HG03025 (cell line): ENCODE measurements at regions not wholly inside any gene's neighbourhood (a gene's known extent, or its start where the extent isn't known, plus 50 kb on each side); places are given as distances from the start of the nearest gene placed in this dataset.
"Not testable (repeated sequence)": the region's sequence is repeated elsewhere in the genome, so short reads cannot be mapped to it uniquely, and the experiment has no call there.

Source experiments
- ATAC-seq: cut with Tn5 transposase; IDR thresholded peaks from one replicate; pipeline ENCODE4 v1.9.1; 2021; ENCODE audit warnings: mild to moderate bottlenecking, moderate library complexity; ENCODE audit not compliant: unreplicated experiment, low FRiP score

DNA sequence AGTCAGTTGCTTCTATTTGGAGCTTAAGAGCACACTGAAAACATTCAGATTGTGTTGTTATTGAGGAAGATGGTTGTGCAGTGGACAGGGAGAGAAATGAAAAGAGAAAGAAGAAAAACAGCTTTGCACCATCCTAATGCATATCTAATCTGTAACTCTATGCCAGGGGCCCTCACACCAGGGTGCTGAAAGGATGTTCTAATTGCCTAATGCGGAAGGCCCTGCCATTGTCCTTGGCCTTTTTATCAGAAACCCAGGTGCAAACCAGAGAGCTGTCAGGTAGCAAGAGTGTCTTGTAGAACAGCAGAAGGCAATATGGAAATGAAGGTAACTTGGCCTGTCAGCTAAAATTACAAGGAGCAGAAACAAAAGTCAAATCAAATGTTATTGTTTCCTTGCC, 384.5 kb upstream of the PIK3R1 start:
- ATAC-seq: no peak

DNA sequence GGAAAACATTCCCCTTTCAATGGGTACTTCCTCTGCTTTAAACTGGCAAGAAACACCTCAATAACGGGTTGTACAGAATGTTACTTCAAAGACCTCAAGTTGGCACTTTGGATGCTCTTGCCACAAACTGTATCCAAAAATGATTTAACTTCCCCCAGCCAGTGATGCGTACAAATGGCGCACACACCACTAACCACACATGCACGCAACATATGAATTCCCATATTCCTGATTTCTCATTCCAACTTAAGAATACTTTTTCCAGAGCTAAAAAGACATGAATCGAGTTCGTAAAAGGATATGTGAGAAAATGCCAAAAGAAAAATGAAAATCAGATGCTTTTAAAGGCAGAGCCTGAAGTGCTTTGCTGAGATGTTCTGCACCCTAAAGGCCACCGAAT, 388.0 kb upstream of the PIK3R1 start:
- ATAC-seq: no peak

DNA sequence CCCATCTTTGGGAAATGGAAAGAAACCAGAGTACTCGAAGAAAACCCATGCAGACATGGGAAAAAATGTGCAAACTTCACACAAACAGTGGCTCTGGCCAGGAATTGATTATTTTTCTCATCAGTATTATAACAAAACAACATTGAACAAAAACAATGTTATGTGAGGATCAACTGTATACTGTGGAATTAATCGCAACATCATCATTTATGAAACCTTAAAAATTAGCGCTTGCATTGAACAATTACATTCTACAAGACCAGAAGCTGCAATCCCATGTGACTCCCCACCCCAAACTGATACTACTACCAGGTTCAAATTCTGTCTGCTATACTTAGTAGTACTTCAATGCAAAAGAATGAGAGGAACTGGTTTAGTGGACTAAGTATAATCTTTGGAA, 390.7 kb upstream of the PIK3R1 start:
- no peak for ATAC-seq

DNA sequence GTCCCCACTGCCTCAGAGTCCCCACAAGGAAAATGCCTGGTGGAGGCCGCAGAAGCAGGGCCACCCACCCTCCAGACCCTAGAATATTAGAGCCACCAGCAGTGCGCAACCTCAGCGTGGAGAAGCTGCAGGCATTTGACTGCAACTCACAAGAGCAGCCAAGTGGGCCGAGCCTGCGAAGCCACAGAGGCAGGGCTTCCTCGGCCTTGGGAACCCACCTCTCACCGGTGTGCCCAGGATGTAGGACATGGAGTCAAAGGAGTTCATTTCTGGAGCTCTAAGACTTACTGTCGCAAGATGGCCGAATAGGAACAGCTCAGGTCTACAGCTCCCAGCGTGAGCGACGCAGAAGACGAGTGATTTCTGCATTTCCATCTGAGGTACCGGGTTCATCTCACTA, 397.9 kb upstream of the PIK3R1 start:
- no peak for ATAC-seq

DNA sequence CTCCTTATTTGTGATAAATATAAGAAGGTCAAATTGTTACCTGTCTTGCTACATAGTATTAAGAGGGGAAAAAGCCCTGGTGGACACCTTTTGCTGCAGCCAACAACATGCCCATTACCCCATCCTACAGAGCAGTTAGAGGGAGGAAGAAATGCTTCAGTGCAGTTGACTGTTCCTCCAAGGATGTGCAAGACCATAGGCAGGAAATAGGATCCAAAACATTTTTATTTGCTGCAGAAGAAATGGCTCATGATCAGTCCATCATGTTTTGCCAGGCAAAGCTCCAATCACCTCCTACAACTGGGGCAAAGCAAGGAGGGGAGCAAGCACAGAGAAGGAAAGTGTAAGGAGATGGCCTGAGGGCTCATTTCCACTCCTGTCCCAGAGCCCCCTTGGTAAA, 399.1 kb upstream of the PIK3R1 start:
- ATAC-seq: no peak

DNA sequence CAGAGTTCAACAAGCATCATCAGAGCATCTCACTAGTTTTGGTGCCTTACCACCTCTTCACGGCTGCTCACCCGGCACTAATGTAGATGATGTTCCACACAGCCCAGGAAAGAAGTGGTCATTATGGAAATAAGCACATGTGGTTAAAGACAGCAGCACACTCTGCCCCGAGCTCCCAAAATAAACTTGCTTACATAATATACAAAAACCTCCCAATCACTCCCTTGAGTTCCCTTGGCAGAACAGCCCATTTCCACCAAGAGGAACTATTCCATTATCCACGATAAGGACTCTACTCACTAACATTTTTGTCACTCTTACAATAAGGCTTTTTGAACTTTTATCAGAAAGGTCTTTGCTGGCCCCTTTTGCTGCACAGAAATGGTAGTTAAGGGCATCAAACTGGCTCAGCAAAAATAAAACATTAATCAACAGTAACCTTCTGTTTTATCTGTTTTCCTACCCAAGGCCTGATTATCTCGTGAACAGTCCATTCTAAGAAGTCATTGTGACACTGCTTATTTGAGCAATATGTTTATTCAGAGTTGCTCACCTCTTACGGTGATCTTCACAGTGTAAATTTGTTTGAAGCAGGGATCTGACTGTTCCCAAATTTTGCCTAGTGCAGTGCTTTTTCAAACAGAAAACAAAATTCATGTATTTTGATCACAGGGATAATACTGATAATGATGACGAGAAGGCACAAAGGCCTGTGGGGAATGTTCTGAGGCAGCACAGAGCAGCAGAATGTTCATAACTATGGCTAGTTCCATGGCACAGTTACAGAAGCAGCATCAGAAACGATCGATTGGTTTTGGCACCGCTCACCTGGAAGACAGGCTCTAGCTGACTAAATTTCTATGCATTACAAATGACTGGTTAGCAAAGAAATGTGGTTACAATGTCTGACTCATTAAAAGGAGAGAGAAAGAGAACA, 399.8 kb upstream of the PIK3R1 start:
- no peak for ATAC-seq

DNA sequence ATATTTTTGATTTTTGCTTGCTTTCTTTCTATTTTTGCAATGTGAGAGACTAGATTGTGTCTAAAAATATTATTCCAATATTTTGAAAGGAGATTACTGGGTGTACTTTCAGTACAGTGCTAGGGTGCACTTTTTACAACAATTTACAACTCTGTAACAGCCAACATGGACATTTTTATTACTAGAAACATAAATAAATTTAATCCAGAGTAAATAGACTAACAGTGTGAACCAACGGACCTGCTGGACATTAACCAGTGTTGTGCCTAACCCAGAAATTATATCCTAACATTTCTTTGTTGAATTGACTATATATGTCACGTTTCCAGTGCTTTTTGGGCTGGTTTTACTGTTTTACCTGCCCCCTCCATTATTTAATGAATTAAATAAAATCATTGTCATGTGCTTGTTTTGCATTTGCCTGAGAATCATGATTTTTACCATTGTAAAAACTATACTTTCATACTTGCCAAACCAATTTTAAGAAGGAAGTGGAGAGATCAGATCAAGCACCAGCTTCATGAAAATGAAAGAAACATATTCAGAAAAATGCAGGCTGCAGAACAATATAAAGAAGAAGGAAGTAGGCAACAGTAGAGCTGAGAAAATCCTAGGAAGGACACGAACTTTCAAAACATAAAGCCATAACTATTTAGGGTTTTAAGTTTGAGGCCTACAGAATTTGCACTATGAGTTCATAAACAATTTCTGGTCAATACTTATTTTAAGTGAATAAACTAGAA, 400.8 kb upstream of the PIK3R1 start:
- ATAC-seq: no peak

DNA sequence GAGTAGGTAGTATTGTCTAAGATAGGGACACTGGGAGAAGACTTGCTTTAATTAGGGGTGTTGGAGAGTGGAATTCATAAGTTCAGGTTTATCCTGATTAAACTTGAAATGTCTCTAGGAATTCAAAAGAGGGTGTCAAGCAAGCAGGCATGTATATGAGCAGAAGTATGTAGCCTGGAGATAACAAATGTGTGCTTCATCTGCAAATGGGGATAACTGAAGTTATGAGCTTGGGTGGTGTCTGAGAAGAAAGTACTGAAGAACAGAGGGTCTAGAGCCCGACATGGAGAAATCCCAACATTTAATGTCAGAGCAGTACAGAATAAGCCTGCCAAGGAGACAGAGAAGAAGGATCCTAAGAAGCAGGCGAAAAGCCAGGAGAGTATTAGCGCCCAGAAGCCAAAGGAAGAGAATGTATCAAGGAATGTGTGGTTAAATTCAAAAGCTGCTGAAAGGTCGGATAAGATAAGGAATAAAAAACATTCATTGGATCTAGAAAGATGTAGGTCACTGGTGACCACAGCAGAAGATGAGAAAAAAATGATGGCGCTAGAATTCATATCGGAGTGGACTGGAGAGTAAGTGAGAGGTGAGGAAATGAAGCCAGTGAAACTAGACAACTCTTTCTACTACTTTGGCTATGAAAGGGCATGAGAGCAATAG, 401.5 kb upstream of the PIK3R1 start:
- ATAC-seq: no peak

DNA sequence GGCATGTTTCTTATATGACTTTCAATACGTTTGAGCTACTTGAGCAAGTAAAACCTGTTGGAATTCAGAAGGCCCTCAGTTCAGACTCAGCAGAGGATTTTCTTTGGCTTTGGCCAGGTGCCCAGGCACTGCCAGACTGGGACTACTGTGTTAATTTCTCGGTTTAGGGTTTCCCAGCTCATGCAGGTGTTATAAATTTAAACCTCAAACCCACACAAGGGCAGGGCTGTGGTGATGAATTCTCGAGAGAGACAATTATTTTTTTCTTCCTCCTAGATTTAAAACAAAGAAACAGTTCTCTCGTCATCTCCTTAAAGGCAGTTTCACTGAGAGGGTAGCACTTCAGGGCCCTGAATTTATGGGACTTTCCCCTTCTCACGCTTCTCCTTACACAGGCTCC, 406.0 kb upstream of the PIK3R1 start:
- no peak for ATAC-seq

DNA sequence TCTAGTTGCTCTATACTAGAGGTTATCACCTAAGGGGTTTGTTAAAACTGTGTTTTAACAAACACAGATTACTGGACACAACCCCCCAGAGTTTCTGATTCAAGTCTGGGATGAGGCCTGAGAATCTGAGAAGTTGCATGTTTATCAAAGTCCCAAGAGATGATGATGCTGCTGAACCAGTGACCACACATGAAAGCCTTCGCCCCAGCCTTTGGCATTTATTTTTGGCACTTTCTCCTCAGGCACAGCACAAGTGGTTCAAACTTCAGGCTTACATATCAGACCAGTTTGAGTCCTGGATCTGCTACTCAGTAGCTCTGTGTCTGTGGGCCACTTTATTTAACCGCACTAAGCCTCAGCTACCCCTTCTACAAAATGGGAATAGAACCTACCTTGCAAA, 407.2 kb upstream of the PIK3R1 start:
- no peak for ATAC-seq

DNA sequence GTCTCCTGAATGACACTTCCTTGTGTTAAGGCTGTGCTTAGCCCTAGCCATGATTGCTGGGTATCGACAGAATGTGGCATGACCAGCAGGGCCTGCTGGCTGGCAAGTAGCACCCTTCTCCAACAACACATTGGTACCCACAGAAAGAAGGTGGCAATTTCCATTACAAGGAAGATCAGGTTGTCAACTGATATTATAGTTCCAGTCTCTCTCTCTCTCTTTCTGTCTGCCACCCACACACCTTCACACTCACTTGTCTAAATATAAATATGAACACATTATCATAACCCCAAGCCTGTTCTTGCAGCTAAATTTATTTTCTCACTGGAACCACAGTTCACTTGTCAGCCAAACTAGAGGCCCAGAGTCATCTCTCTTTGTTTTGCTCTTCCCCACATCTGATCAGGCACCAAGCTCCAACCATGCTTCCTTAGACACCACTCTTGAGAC, 408.1 kb upstream of the PIK3R1 start:
- ATAC-seq: peak; percentile 54

DNA sequence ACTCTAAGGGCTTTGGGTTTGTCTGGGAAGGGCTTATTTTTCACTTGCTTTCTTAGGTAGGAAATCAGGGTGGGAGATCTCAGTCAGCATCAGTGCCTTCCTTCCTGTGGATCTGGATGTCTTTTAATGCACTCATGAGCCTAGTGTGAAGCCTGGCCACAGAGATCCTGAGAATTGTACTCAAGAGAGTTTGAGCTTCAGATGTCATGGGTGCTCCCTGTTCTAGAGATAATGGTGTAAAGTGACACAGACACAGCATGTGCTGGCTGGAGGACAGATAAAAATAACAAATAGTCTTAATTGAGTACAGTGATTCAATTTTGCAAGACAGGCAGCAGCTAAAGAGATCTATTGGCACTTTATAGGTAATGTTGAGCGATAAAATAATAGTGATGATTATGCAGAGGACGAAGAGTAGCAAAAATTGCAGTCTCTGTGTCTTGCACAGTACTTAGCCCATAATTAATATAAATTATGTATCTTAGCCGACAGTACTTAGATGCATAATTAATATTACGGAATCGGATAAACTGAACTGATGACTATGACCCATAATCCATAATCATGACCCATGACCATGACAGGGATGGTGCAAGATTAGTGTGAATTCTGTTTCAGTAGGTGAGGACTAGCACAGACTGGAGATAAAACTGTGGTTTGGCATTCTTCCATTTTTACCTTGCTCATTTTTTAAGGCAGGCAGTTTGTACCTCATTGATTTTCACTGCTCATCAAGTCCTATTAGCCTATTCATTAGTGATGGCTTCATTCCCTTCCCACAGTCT, 408.7 kb upstream of the PIK3R1 start:
- no peak for ATAC-seq

DNA sequence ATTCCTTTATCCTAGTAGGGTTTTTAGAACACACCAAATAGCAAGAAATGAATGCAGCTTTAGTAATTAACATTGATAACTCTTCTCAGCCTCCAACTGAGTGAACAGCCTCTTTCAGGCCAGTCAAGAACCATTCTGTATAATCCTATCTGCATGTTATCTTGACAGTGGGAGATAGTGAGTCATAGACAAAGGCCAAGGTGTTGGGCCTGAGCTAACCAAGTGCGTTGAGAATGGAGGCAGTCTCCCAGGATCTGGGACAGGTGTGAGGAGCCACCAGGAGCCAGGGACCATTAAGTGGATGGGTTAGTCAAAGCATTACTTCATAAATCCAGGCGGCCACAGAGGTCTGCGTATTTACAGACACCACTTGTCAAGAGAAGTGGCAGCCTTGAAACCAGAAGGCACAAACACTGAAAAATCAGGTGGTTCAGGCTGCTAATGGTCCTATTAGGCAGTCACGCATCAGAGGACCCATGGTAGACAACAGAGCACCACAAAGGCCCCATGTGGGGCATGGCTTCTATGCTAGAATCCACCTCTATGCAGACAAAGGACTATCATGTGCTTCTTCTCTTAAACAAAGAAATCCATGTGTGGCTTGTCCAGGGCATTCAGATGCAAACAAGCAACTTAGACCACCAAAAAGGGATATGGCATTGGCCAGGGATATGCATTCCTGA, 409.7 kb upstream of the PIK3R1 start:
- no peak for ATAC-seq

DNA sequence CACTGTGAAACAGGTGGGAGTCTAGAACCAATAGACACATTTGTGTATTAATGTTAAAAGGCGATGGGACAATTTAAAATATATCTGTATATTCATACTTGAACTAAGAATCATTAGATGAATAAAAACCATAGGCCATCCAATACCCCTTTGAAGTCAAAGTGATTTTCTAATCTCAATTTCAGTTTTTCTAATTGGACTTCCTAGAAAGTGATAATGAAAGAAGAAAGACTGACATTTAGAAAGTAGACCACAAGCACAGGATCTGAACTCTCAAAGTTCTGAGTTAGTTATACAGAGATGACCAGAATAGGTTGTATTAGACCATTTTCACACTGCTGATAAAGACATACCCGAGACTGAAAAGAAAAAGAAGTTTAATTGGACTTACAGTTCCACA, 412.8 kb upstream of the PIK3R1 start:
- no peak for ATAC-seq

DNA sequence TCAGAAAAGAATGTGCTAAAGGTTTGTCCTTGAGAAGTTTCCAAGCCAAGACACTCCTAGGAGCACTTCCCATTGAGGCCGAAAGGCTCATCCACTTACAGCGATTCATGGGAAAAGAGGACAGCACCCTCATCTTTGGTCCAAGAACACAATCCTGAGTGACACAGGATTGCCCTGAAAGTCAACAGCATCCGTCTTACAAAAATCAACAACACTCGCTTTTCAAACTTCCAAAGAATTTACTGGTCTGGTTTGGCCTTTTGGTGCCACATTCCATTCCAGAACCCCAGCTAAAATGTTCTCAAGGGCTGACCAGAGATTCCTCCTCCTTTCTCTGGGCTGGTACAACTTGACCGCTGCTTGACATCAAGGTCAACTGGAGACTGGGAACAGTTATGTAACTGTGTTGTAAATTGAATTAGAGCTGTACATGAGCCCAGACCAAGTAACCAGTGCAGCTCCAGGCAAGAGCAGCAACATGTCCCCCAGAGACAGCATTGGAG, 415.8 kb upstream of the PIK3R1 start:
- no peak for ATAC-seq

DNA sequence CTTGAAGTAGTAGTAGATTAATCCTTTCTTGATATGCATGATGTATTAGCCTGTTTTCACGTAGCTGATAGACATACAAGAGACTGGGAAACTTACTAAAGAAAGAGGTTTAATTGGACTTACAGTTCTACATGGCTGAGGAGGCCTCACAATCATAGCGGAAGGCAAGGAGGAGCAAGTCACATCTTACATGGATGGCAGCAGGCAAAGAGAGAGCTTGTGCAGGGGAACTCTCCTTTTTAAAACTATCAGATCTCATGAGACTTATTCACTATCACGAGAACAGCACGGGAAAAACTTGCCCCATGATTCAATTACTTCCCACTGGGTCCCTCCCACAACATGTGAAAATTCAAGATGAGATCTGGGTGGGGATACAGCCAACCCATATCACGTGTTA, 417.1 kb upstream of the PIK3R1 start:
- not testable (repeated sequence) for ATAC-seq

DNA sequence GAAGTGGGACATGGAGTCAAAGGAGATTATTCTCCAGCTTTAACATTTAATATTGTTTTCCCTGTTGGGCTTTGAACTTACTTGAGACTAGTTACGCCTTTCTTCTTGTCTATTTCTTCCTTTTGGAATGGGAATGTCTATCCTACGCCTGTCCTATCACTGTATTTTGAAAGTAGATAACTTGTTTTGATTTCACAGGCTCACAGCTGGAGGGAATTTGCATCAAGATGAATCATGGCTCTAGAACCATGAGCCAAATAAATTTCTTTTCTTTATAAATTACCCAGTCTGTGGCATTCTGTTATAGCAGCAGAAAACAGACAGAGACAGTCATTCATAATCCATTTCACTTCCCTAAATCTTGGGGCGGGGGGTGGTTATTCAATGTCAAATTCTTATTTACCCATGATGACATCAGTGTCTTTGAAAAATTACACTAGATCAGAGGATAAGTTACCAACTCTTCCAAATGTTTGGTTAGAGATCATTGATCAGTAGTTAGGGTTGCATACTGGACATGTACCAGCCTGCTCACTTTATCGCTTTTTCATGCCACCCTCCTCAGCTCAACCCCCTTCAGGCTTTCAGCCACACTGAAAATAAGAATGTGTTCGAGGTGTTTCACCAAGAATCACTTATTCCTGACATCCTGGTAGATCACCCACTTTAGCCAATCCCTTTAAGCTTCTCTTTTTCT, 419.6 kb upstream of the PIK3R1 start:
- no peak for ATAC-seq

DNA sequence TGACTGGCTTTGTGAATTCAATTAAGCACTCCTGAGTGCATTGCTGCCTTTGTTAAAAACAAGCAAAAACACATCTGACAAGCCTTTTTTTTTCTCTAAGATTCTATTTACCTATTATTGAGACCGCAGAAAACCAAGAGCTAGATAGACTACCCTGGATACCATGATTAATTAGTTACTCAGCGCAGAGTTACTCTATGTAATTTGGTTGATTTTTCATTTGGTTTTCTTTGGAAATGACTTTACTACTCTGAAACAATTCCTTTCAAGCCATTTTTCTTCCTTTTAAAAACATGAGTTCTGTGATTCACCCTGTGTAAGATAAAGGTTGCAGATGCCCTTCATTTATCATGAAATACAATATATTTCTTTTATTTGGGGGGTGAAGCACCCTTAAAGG, 421.6 kb upstream of the PIK3R1 start:
- no peak for ATAC-seq

DNA sequence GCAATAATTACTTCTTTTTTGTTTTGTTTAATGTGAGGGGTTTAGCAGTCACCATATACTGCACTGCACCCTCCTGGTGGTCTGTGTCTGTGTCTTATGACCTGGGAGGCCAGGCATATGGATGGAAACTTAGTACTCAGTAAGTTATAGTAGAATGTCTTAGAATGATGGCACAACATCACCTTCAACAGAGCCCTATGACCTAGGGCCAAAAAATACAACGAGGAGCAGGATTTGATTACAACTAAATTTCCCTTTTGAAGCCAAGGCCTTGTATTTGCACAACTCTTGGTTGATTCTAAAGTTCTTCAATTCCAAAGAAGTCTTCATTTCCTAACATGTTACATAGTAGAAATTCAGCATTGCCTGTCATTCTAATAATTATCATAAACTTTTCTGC, 422.1 kb upstream of the PIK3R1 start:
- ATAC-seq: no peak
